Liver (tissue), 3 donors: ENCODE measurements at regions not wholly inside any gene's neighbourhood (a gene's known extent, or its start where the extent isn't known, plus 50 kb on each side); places are given as distances from the start of the nearest gene placed in this dataset.
"Not testable (repeated sequence)": the region's sequence is repeated elsewhere in the genome, so short reads cannot be mapped to it uniquely, and the experiment has no call there.

ENCODE experiments used
- CTCF ChIP-seq: fragments of 150-350 bp; IDR thresholded peaks from 2 replicates; pipeline ENCODE4 v1.5.1; 2017; ENCODE audit warnings: improper control_type of control experiment, low read depth, low read length; ENCODE audit not compliant: missing input control
- JUND ChIP-seq, 2 donors: IDR thresholded peaks; 2 replicates each; pipeline ENCODE4 v1.6.1; 2016; ENCODE audit warnings: antibody characterized with exemption in 2 of 2
- RAD21 ChIP-seq, 2 donors: IDR thresholded peaks; 2 replicates each; pipeline ENCODE4 v1.6.1; 2016; ENCODE audit warnings: antibody characterized with exemption in 2 of 2, mild to moderate bottlenecking in 2 of 2
- donor health status: healthy.
- donor health status: healthy.

- TF ChIP-seq CTCF; JUND (IDR thresholded peaks at IDR 0.05); RAD21 (IDR thresholded peaks at IDR 0.05): not testable (repeated sequence)
These were observed 167.5 kb upstream of the IRS4 start for GRCh38 chrX:108903831-108904230.
